ENCODE measurements at regions not wholly inside any gene's neighbourhood (a gene's known extent, or its start where the extent isn't known, plus 50 kb on each side); places are given as distances from the start of the nearest gene placed in this dataset.
A peak's percentile ranks its signal among the peaks of the same experiment; 100 is the strongest.

DNA sequence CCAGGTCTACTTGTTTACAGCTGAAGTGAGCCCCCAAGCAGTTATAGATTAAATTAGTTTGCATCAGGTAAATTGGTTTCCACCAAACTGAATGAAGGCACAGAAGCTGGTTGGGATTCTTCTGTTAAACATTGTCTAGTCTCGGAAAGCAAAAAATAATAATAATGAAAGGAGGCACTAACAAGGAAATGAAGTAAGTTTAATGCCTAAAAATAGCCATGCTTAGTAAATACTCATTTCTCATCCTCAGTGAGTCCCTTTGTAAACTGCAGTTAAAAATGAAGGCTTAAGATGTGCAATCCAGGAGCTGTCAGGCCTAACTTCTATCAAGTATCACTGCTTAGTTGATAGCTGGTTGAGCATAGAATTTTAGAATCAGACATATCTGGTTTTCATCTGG lies 113.5 kb downstream of the BTG1 start:
- in situ Hi-C loops (cut with HindIII; ENCODE audit: low sequenced_read_pairs), result no loop called here
- TF ChIP-seq, protein P1, sequence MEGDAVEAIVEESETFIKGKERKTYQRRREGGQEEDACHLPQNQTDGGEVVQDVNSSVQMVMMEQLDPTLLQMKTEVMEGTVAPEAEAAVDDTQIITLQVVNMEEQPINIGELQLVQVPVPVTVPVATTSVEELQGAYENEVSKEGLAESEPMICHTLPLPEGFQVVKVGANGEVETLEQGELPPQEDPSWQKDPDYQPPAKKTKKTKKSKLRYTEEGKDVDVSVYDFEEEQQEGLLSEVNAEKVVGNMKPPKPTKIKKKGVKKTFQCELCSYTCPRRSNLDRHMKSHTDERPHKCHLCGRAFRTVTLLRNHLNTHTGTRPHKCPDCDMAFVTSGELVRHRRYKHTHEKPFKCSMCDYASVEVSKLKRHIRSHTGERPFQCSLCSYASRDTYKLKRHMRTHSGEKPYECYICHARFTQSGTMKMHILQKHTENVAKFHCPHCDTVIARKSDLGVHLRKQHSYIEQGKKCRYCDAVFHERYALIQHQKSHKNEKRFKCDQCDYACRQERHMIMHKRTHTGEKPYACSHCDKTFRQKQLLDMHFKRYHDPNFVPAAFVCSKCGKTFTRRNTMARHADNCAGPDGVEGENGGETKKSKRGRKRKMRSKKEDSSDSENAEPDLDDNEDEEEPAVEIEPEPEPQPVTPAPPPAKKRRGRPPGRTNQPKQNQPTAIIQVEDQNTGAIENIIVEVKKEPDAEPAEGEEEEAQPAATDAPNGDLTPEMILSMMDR (IDR thresholded peaks at IDR 0.05; ENCODE audit: low read depth, low read length), result no peak
- no peak for DNase-seq (ENCODE audit: low read depth, low spot score)
- H3K4me3 ChIP-seq (ENCODE audit: low read depth, low read length), result no peak overlapping the region

DNA sequence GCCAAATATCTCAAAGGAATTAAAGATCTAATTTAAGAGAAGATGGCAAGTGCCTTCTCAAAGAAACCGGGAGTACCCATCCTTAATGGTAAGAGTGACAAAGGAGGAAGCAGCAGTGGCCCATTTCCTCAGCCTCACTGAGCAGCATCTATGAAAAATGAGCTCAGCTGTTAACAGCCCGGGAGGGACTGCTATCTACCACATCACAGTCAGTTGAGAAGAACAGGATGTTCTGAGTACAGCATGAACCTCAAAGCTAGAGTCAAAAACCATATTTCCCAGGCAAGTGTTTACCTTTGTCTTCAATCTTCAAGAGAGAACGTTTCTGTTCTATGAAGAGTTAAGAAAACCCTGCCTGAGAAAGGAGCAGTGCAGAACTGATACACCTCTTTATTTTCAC lies 115.0 kb downstream of the BTG1 start:
- H3K4me3 ChIP-seq (ENCODE audit: low read depth, low read length), result no peak overlapping the region
- in situ Hi-C loops (cut with HindIII; ENCODE audit: low sequenced_read_pairs), result no loop called here
- DNase-seq (ENCODE audit: low read depth, low spot score), result peak; percentile 81
- TF ChIP-seq, protein P1 (IDR thresholded peaks at IDR 0.05; ENCODE audit: low read depth, low read length), result no peak

DNA sequence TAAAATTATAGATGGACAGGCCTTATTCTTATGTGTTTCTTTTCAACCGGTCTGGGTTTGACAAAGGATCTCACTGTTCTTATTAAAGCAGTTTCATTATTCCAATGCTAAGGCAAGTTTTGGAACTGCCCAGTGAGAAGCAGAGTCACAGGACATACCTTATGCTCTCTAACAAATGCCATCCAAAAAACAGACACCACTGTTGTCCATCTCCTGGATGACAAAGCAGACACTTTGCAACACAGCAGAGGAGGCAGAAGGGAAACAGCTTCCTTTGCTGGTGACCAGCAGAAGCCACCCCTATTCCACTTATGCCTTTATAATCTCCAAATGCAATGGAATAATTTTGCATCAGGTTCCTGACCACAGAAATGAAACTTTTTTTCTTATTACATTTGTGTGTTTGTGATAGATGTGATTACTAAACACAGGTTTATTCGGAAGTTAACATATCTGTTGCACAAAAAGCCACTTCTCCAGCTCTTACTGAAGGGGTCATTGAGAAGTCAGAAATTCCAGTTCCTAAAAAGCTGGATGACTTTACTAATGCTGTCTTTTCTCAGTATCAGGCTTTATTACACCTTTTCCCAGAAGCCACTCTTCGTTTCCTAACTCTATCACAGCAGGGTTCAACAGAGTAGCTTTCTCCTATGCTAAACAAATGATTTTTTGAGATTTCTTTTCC lies 115.6 kb downstream of the BTG1 start:
- H3K4me3 ChIP-seq (ENCODE audit: low read depth, low read length), result no peak overlapping the region
- peak; percentile 19 for DNase-seq (ENCODE audit: low read depth, low spot score)
- in situ Hi-C loops (cut with HindIII; ENCODE audit: low sequenced_read_pairs), result no loop called here
- TF ChIP-seq, protein P1 (IDR thresholded peaks at IDR 0.05; ENCODE audit: low read depth, low read length), result no peak

DNA sequence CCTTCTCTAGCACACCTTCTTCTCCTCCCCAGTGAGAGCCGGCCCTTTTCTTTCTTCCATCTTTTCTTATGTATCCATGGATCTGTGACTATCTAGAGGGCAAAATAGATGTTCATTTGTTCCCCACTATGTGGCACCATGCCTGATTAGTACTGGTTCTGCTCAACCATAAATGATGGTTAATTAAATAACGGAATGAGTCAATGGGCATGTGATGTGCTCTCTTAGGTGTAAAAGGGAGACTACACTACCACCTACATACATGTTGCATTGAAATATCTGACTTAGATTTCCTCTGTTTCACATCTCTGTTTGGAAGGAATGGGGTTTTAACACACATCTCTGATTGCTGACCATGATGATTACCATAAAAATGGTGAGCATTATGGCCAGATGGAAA lies 116.5 kb downstream of the BTG1 start:
- in situ Hi-C loops (cut with HindIII; ENCODE audit: low sequenced_read_pairs), result no loop called here
- no peak overlapping the region for H3K4me3 ChIP-seq (ENCODE audit: low read depth, low read length)
- TF ChIP-seq, protein P1 (IDR thresholded peaks at IDR 0.05; ENCODE audit: low read depth, low read length), result no peak
- no peak for DNase-seq (ENCODE audit: low read depth, low spot score)

DNA sequence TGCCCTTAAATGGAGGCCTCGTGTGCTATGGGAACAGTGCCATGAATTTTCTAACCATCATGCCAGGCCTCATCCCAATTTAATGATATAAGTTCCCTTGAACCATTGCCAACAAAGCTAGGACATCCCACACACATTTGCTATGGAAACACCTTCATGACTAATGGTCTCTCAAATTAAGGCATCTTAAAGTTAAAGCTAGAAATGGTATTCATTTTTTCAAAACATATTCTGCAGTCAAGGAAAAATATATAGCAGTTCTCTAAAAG lies 117.3 kb downstream of the BTG1 start:
- in situ Hi-C loops (cut with HindIII; ENCODE audit: low sequenced_read_pairs), result no loop called here
- TF ChIP-seq, protein P1 (IDR thresholded peaks at IDR 0.05; ENCODE audit: low read depth, low read length), result no peak
- peak; percentile 24 for DNase-seq (ENCODE audit: low read depth, low spot score)
- H3K4me3 ChIP-seq (ENCODE audit: low read depth, low read length), result no peak overlapping the region

DNA sequence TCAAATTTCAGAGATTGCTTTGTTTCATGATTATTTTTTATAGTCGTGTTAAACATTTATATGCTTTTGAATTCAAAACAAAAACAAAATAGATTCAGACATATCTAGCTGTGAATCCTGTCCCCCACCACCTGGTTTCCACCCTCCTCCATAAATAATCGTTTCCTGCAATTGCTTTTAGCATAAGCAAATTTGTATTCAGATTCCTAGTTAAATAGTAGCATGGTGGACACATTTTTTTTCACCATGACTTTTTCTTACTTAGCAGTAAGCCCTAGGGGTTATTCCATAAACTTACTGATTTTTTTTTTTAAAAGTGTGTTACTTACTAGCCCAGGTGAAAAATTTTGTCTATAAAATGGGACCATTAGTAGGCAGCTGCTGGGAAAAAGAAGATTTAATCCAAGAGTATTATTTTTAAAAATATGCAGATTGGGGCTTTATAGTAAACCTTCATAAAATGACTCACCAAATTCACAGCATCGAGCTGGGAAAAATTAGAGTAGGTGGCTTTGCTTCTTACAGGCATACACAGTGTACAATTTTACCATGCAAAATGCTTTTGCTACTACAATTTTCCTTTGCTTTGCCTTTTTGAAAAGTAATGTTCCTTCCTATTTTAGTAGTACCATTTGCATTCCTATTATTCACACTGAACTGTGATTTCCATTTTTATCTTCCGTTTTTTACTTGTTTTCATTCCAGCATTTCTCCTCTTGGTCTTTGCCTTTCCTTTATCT lies 117.8 kb downstream of the BTG1 start:
- TF ChIP-seq, protein P1 (IDR thresholded peaks at IDR 0.05; ENCODE audit: low read depth, low read length), result no peak
- no peak for DNase-seq (ENCODE audit: low read depth, low spot score)
- in situ Hi-C loops (cut with HindIII; ENCODE audit: low sequenced_read_pairs), result no loop called here
- no peak overlapping the region for H3K4me3 ChIP-seq (ENCODE audit: low read depth, low read length)
